ENCODE measurements at regions not wholly inside any gene's neighbourhood (a gene's known extent, or its start where the extent isn't known, plus 50 kb on each side); places are given as distances from the start of the nearest gene placed in this dataset.
A peak's percentile ranks its signal among the peaks of the same experiment; 100 is the strongest.

DNA sequence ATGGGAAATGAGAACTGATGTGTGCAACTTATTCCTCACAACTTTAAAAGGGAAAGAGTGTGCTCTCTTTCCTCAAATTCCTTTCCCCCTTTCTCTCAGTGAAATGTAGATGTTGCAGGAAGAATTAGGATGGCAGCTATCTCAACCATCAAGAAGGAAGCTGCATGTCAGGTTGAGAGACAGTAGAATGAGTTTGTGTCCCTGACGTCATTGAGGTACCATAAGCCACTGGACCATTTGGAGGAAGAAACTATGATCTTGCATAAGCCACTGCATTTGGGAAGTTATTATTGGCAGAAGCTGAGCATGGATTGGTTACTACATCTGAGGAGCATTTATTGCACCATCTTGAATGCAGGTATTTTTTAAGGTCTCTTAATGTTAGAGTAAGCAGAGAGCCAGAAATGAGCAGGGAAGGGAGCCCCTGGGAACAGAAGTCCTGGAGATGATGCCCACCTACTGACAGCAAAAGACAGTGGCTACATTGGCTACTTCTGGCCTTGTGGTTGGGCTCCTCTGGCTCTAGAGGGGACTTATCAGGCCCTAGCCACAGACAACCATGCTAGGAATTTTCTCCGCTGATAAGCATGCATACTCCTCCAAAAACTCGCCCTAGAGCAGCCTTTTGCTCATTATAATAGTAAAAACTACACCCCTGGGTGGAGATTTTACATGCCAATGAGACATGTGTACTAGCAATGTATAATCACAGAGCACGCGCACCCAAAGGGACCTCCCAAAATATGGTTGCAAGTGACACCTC lies 249.0 kb upstream of the SALL1 start:
- H3K4me3 ChIP-seq (ENCODE audit: low read depth, low read length) = no peak overlapping the region
- no peak for DNase-seq (ENCODE audit: low read depth)
- in situ Hi-C loops (cut with HindIII; ENCODE audit: low sequenced_read_pairs) = no loop called here
- TF ChIP-seq, protein P1, sequence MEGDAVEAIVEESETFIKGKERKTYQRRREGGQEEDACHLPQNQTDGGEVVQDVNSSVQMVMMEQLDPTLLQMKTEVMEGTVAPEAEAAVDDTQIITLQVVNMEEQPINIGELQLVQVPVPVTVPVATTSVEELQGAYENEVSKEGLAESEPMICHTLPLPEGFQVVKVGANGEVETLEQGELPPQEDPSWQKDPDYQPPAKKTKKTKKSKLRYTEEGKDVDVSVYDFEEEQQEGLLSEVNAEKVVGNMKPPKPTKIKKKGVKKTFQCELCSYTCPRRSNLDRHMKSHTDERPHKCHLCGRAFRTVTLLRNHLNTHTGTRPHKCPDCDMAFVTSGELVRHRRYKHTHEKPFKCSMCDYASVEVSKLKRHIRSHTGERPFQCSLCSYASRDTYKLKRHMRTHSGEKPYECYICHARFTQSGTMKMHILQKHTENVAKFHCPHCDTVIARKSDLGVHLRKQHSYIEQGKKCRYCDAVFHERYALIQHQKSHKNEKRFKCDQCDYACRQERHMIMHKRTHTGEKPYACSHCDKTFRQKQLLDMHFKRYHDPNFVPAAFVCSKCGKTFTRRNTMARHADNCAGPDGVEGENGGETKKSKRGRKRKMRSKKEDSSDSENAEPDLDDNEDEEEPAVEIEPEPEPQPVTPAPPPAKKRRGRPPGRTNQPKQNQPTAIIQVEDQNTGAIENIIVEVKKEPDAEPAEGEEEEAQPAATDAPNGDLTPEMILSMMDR (IDR thresholded peaks at IDR 0.05; ENCODE audit: low read depth, low read length, missing control alignments) = no peak

DNA sequence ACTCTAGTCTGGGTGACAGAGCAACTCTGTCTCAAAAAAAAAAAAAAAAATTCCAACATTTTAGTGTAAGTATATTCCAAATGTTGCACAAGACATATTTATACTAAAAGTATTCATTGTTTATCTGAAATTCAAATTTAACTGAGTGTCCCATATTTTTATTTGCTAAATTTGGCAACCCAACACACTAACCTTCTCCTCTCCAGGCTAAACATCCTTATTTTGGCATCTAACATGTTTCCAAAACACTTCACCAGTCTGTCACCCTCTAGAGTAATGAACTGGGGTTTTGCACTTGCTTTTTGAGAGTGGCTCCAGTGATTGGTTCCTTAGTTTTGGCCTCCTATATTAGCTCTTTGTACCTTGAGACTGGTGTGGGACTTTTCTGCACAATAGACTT lies 243.4 kb upstream of the SALL1 start:
- in situ Hi-C loops (cut with HindIII; ENCODE audit: low sequenced_read_pairs) = no loop called here
- H3K4me3 ChIP-seq (ENCODE audit: low read depth, low read length) = no peak overlapping the region
- TF ChIP-seq, protein P1 (IDR thresholded peaks at IDR 0.05; ENCODE audit: low read depth, low read length, missing control alignments) = no peak
- no peak for DNase-seq (ENCODE audit: low read depth)

DNA sequence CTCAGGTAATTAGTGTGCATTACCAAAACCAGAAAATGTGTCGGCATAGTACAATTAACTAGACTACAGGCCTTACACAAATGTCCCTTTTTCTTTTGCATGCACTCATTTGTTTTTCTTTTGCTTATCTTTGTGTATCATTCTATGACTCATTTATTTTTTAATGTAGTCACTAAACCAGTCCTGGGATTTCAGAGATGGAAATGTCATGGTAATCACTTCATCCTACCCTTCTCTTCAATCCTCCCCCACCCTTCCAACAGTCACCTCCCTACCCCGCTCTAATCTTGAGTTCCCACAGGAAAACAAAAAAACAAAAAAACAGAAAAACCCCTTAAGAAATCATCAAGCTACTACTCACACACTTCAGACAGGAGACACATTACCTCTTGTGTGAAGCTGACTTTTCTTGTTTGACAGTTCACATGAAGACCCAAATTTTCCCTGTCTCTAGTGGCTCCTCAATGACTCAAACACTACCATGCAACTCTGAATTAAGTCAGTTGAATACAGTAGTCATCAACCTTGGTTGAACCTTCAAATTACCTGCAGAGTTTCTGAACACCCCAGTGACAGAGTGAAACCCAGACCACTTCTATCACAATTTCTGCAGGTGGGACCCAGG lies 242.4 kb upstream of the SALL1 start:
- no peak for DNase-seq (ENCODE audit: low read depth)
- H3K4me3 ChIP-seq (ENCODE audit: low read depth, low read length) = no peak overlapping the region
- in situ Hi-C loops (cut with HindIII; ENCODE audit: low sequenced_read_pairs) = no loop called here
- TF ChIP-seq, protein P1 (IDR thresholded peaks at IDR 0.05; ENCODE audit: low read depth, low read length, missing control alignments) = no peak

DNA sequence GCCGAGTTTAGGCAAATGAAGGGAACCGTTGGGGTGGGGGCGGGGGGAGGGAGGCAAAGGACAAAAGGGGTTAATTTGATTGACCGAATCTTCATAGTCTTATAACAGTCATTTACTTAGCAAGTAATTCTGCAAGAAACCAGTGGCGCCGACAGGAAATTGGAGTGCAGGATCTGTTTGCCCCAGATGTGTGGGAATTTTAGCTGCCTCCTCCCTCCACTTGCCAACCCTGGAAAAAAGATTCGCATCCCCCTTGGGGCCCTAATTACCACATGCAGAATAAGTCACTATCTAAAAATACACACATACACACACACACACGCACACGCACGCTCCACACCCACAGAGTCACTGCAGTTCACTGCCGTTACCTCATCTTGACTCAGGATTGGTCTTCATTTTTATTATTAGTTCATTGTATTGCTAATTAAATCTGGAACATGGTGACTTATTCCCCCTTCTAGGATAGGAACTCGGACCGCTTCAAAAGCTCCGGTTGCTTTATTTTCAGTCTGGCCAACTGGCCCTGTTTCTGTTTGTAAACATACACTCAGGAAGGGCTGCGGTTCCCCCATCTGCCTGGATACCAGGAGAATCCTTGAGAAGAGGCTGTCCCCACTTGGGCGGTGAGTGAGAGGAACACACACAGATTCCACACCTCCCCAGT lies 241.6 kb upstream of the SALL1 start:
- H3K4me3 ChIP-seq (ENCODE audit: low read depth, low read length) = no peak overlapping the region
- in situ Hi-C loops (cut with HindIII; ENCODE audit: low sequenced_read_pairs) = no loop called here
- TF ChIP-seq, protein P1 (IDR thresholded peaks at IDR 0.05; ENCODE audit: low read depth, low read length, missing control alignments) = no peak
- DNase-seq (ENCODE audit: low read depth) = peak; percentile 18

DNA sequence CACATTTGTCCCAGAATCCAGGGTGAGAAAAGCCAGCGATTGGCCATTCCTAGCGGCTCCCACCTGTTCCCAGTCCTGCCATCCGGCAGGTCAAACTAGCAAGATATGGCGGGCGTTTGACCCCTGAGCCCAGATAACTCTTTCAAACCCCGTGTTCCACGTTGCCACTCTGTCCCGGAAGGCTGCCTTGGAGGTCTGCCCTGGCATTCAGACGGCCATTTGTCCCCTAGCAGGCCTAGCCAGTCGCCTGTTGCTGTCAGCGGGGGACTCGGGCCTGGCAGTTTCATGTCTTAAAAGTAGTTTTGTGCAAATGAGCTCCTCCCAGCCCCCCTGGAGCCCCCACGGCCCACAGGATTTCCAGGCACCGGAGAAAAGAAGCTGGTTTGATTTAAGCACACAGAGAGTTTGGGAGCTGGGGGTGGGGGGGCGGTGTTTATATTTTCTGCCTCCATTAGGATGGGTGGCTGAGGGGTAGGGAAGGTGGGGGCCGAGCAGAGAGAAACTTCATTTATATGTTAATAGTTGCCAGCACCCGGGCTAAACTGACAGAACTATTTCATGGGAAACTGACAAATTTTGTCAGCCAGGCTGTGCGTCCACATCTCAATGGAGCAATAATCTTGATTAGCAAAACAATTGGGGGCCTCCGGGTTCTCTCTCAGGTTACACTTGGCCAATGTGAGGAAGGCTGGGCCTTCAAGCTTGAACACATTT lies 240.9 kb upstream of the SALL1 start:
- TF ChIP-seq, protein P1 (IDR thresholded peaks at IDR 0.05; ENCODE audit: low read depth, low read length, missing control alignments) = no peak

DNA sequence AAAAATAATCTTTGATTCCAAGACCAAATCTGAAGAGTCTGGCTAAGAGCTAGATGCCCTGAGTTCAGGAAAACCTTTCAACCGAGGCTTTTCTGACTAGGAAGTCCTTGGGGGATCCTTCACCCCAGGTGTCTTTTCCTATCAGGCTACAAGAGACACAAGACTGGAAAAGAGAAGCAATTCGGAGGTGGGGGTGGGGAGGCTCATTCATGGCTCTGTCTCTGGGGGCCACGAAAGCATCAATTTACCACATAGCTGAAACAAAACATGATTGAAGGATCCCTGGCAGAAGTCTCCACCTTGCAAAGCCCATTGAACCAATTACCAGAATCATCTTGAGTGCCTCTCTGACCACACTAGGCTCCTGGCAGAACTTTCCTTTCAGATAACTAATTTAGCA lies 239.8 kb upstream of the SALL1 start:
- no peak for DNase-seq (ENCODE audit: low read depth)
- TF ChIP-seq, protein P1 (IDR thresholded peaks at IDR 0.05; ENCODE audit: low read depth, low read length, missing control alignments) = no peak
- in situ Hi-C loops (cut with HindIII; ENCODE audit: low sequenced_read_pairs) = no loop called here

More for the DNA sequence above, 240.9 kb upstream of the SALL1 start:
- DNase-seq (ENCODE audit: low read depth) = no peak
- in situ Hi-C loops (cut with HindIII; ENCODE audit: low sequenced_read_pairs) = no loop called here
- no peak overlapping the region for H3K4me3 ChIP-seq (ENCODE audit: low read depth, low read length)

More for the DNA sequence above, 239.8 kb upstream of the SALL1 start:
- no peak overlapping the region for H3K4me3 ChIP-seq (ENCODE audit: low read depth, low read length)

Measured in astrocyte of the cerebellum (primary cell).